ENCODE measurements at regions not wholly inside any gene's neighbourhood (a gene's known extent, or its start where the extent isn't known, plus 50 kb on each side); places are given as distances from the start of the nearest gene placed in this dataset.

GRCh38 chr12:124622331-124622730 lies 54.9 kb upstream of the NCOR2 start:
- Histone ChIP-seq H3K27me3 (no peaks in the 10 kb centered on the region), H3K27ac (no peak overlapping the region), H3K4me1 (peaks cover 15 to 35% of the 10 kb centered on the region in 2 donors), H3K4me3 (no peak overlapping the region), H3K36me3 (no peaks in the 10 kb centered on the region), H3K9me3 (no peaks in the 10 kb centered on the region)
- no peak for TF ChIP-seq CTCF (IDR thresholded peaks at IDR 0.05)
- intact Hi-C loops (cut with DNase I) = loop anchor here (5.0 kb wide), 1 partner anchor 125 kb away; no protein-coding TSS in a partner anchor
- no peak for DNase-seq (ENCODE audit: low spot score in 2 of 2)

- H3K9me3 ChIP-seq = no peaks in the 10 kb centered on the region
- H3K36me3 ChIP-seq = no peaks in the 10 kb centered on the region
- TF ChIP-seq CTCF (IDR thresholded peaks at IDR 0.05) = no peak
- DNase-seq (ENCODE audit: low spot score in 2 of 2) = peak; percentile 41 to 93
- no peaks in the 10 kb centered on the region for H3K27me3 ChIP-seq
- peaks cover 9 to 26% of the 10 kb centered on the region in 2 donors for H3K4me1 ChIP-seq
- intact Hi-C loops (cut with DNase I) = loop anchor here (1.0 to 5.0 kb wide), 5 partner anchors 34 to 146 kb away; no protein-coding TSS in a partner anchor
- H3K4me3 ChIP-seq = no peak overlapping the region
- peak overlapping the region; percentile 50 to 62 for H3K27ac ChIP-seq
Observed at GRCh38 chr12:124621296-124621660, 53.9 kb upstream of the NCOR2 start.

- Histone ChIP-seq H3K27me3 (no peaks in the 10 kb centered on the region), H3K36me3 (no peaks in the 10 kb centered on the region), H3K27ac (peak overlapping the region; percentile 50 to 62), H3K4me1 (peaks cover 4 to 21% of the 10 kb centered on the region in 2 donors), H3K4me3 (no peak overlapping the region), H3K9me3 (no peaks in the 10 kb centered on the region)
- no peak for TF ChIP-seq CTCF (IDR thresholded peaks at IDR 0.05)
- intact Hi-C loops (cut with DNase I) = loop anchor here (1.0 to 5.0 kb wide), 5 partner anchors 35 to 146 kb away; no protein-coding TSS in a partner anchor
- no peak for DNase-seq (ENCODE audit: low spot score in 2 of 2)
Observed at GRCh38 chr12:124620606-124621295, 53.3 kb upstream of the NCOR2 start.

- H3K4me1 ChIP-seq = peaks cover 3 to 16% of the 10 kb centered on the region in 2 donors
- no peak overlapping the region for H3K27ac ChIP-seq
- no peak for DNase-seq (ENCODE audit: low spot score in 2 of 2)
- no peaks in the 10 kb centered on the region for H3K27me3 ChIP-seq
- H3K4me3 ChIP-seq = no peak overlapping the region
- H3K36me3 ChIP-seq = no peaks in the 10 kb centered on the region
- no peaks in the 10 kb centered on the region for H3K9me3 ChIP-seq
- TF ChIP-seq CTCF (IDR thresholded peaks at IDR 0.05) = no peak
- intact Hi-C loops (cut with DNase I) = no loop called here
Observed at GRCh38 chr12:124618291-124618902, 51.0 kb upstream of the NCOR2 start.

- intact Hi-C loops (cut with DNase I) = no loop called here
- no peaks in the 10 kb centered on the region for H3K27me3 ChIP-seq
- H3K4me1 ChIP-seq = peaks cover 3 to 16% of the 10 kb centered on the region in 2 donors
- DNase-seq (ENCODE audit: low spot score in 2 of 2) = no peak
- no peak overlapping the region for H3K4me3 ChIP-seq
- H3K36me3 ChIP-seq = no peaks in the 10 kb centered on the region
- TF ChIP-seq CTCF (IDR thresholded peaks at IDR 0.05) = no peak
- H3K27ac ChIP-seq = no peak overlapping the region
- H3K9me3 ChIP-seq = no peaks in the 10 kb centered on the region
Observed at GRCh38 chr12:124617615-124618014, 50.2 kb upstream of the NCOR2 start.
